CD4-positive, alpha-beta memory T cell (primary cell): ENCODE measurements at regions not wholly inside any gene's neighbourhood (a gene's known extent, or its start where the extent isn't known, plus 50 kb on each side); places are given as distances from the start of the nearest gene placed in this dataset.

Experiments used
- CTCF ChIA-PET: fragments of 350-600 bp; sonication (Branson Sonifier 250); formaldehyde crosslinking; loops from one replicate; lab custom pipeline; 2021; ENCODE audit warnings: inconsistent platforms; ENCODE audit not compliant: partially characterized antibody; lab: Charles Lee
- POLR2A ChIA-PET: fragments of 350-600 bp; sonication (Branson Sonifier 250); formaldehyde crosslinking; loops from one replicate; lab custom pipeline; 2021; ENCODE audit not compliant: partially characterized antibody; lab: Charles Lee
- DNase-seq, 5 donors: peaks; one replicate each; pipeline versions ENCODE4 v3.0.0 to v3.0.0-alpha.2; 2020 to 2022; ENCODE audit warnings: mixed read lengths in 1 of 5
- H3K27ac ChIP-seq: one replicate; pipeline ENCODE4 v1.7.0; 2013; ENCODE audit warnings: low read depth, low read length
- H3K27me3 ChIP-seq: 2 replicates; pipeline ENCODE4 v1.7.0; 2013; ENCODE audit warnings: mild to moderate bottlenecking, low read length, moderate library complexity; ENCODE audit not compliant: insufficient read depth
- H3K36me3 ChIP-seq: 2 replicates; pipeline ENCODE4 v1.7.0; 2013; ENCODE audit warnings: mild to moderate bottlenecking, low read length, moderate library complexity; ENCODE audit not compliant: insufficient read depth
- H3K4me1 ChIP-seq: 2 replicates; pipeline ENCODE4 v1.7.0; 2013; ENCODE audit warnings: mild to moderate bottlenecking, low read length, moderate library complexity; ENCODE audit not compliant: insufficient read depth
- H3K4me3 ChIP-seq, 2 donors: one replicate each; pipeline ENCODE4 v1.7.0; 2013; ENCODE audit warnings: low read length in 2 of 2, mild to moderate bottlenecking in 1 of 2
- H3K9me3 ChIP-seq, 2 donors: one replicate each; pipeline ENCODE4 v1.7.0; 2013; ENCODE audit warnings: low read length in 2 of 2, control low read depth in 1 of 2; ENCODE audit not compliant: control insufficient read depth in 1 of 2
- H3K27ac Mint-ChIP-seq, 7 donors: one replicate each; pipeline ENCODE4 v1.8.0; 2020 to 2021; ENCODE audit warnings: mixed read lengths in 7 of 7, mild to moderate bottlenecking in 6 of 7, inconsistent platforms in 3 of 7, moderate library complexity in 3 of 7
- H3K27me3 Mint-ChIP-seq, 2 donors: one replicate each; pipeline ENCODE4 v1.8.0; 2020 to 2021; ENCODE audit warnings: mixed read lengths in 2 of 2
- H3K36me3 Mint-ChIP-seq, 2 donors: one replicate each; pipeline ENCODE4 v1.8.0; 2020 to 2021; ENCODE audit warnings: mixed read lengths in 2 of 2, inconsistent platforms in 1 of 2, mild to moderate bottlenecking in 1 of 2
- H3K4me1 Mint-ChIP-seq, 4 donors: one replicate each; pipeline ENCODE4 v1.8.0; 2020 to 2021; ENCODE audit warnings: mixed read lengths in 4 of 4, mild to moderate bottlenecking in 1 of 4
- H3K4me3 Mint-ChIP-seq, 8 donors: one replicate each; pipeline ENCODE4 v1.8.0; 2020 to 2021; ENCODE audit warnings: mixed read lengths in 8 of 8, mild to moderate bottlenecking in 7 of 8, moderate library complexity in 6 of 8, inconsistent platforms in 3 of 8
- H3K9me3 Mint-ChIP-seq, 8 donors: one replicate each; pipeline ENCODE4 v1.8.0; 2020 to 2021; ENCODE audit warnings: mixed read lengths in 8 of 8, mild to moderate bottlenecking in 5 of 8, inconsistent platforms in 3 of 8, moderate library complexity in 1 of 8
- intact Hi-C: fragments of 100-400 bp; cut with micrococcal nuclease; formaldehyde crosslinking; loops from one replicate; pipeline ENCODE4 v1.15.1; 2023

DNA sequence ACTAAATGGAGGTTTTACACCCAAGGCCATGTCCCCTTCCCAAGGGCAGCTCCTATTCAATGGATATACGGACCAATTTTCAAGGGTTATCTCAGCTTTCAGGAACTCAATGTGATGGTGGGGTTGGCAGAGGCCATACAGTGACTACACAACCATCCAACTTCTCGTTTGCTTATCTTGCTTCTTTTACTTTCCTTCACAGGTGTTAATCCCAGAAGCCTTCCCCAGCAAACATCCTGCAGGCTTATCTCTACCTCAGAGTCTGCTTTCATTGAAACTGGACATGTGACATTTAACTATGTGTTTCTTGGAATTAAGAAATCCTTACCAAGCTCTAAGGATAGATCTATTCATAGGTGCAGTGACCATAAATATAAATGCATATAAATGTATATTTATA, 443.8 kb upstream of the CDH20 start:
- Histone ChIP-seq H3K4me1 (no peaks in the 10 kb centered on the region), H3K4me3 (no peak overlapping the region), H3K36me3 (no peaks in the 10 kb centered on the region), H3K27me3 (no peaks in the 10 kb centered on the region), H3K27ac (no peak overlapping the region), H3K9me3 (no peaks in the 10 kb centered on the region)
- H3K4me1 Mint-ChIP-seq, result no peaks in the 10 kb centered on the region
- peaks cover 0 to 10% (median 0%) of the 10 kb centered on the region in 8 donors for H3K9me3 Mint-ChIP-seq
- CTCF ChIA-PET, result interaction anchor here (0.8 kb wide), 1 partner anchor 13 kb away, joined by 3 read pairs; no protein-coding TSS in a partner anchor
- H3K27me3 Mint-ChIP-seq, result no peaks in the 10 kb centered on the region
- POLR2A ChIA-PET, result no interaction called here
- no peaks in the 10 kb centered on the region for H3K36me3 Mint-ChIP-seq
- no peak for DNase-seq
- intact Hi-C loops, result no loop called here
- H3K4me3 Mint-ChIP-seq, result no peak overlapping the region
- no peak overlapping the region for H3K27ac Mint-ChIP-seq

DNA sequence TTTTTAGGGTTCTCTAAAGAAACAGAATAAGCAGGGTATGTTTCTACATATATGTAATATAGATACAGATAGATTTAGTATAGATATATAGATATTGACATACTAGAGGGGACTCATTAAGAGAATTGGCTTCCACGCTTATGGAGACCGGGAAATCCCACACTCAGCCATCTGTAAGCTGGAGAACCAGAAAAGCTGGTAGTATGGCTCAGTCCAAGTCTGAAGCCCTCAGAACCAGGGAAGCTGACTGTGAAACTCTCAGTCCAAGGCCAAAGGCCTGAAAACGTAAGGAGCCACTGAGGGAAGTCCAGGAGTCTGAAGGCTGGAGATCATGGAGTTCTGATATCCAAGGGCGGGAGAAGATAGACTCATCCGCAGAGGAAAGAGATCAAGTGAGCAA, 441.3 kb upstream of the CDH20 start:
- H3K27me3 ChIP-seq, result no peaks in the 10 kb centered on the region
- ChIA-PET POLR2A (no interaction called here), CTCF (no interaction called here)
- DNase-seq, result no peak
- H3K4me1 ChIP-seq, result no peaks in the 10 kb centered on the region
- H3K9me3 Mint-ChIP-seq, result peaks cover 0 to 12% (median 0%) of the 10 kb centered on the region in 8 donors
- H3K9me3 ChIP-seq, result no peaks in the 10 kb centered on the region
- no peaks in the 10 kb centered on the region for H3K27me3 Mint-ChIP-seq
- H3K27ac ChIP-seq, result no peak overlapping the region
- intact Hi-C loops, result no loop called here
- H3K4me3 Mint-ChIP-seq, result no peak overlapping the region
- H3K4me3 ChIP-seq, result no peak overlapping the region
- no peak overlapping the region for H3K27ac Mint-ChIP-seq
- no peaks in the 10 kb centered on the region for H3K4me1 Mint-ChIP-seq
- no peaks in the 10 kb centered on the region for H3K36me3 Mint-ChIP-seq
- H3K36me3 ChIP-seq, result no peaks in the 10 kb centered on the region

DNA sequence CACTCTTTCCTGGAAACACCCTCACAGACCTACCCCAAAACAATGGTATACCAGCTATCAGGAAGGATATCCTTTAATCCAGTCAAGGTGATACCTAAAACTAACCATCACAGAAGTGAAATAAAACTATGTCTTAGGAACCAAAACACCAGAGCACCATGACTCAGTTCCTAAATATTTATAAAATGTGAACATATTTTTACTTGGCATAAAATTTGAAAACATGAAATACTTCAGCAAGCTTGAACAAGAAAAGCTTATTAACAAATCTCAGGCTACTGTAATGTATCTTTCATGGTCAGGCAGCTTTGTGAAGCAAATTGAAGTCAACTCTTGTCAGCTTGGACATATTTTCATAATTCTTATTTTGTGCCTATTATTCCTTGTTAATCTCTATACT, 440.8 kb upstream of the CDH20 start:
- H3K27me3 Mint-ChIP-seq, result no peaks in the 10 kb centered on the region
- CTCF ChIA-PET, result no interaction called here
- peaks cover 0 to 12% (median 0%) of the 10 kb centered on the region in 8 donors for H3K9me3 Mint-ChIP-seq
- no peaks in the 10 kb centered on the region for H3K9me3 ChIP-seq
- no peak for DNase-seq
- no peaks in the 10 kb centered on the region for H3K27me3 ChIP-seq
- intact Hi-C loops, result no loop called here
- H3K4me1 ChIP-seq, result no peaks in the 10 kb centered on the region
- no peaks in the 10 kb centered on the region for H3K36me3 ChIP-seq
- POLR2A ChIA-PET, result no interaction called here
- no peak overlapping the region for H3K4me3 Mint-ChIP-seq
- H3K4me1 Mint-ChIP-seq, result no peaks in the 10 kb centered on the region
- H3K36me3 Mint-ChIP-seq, result no peaks in the 10 kb centered on the region
- H3K27ac ChIP-seq, result no peak overlapping the region
- H3K4me3 ChIP-seq, result no peak overlapping the region
- no peak overlapping the region for H3K27ac Mint-ChIP-seq

DNA sequence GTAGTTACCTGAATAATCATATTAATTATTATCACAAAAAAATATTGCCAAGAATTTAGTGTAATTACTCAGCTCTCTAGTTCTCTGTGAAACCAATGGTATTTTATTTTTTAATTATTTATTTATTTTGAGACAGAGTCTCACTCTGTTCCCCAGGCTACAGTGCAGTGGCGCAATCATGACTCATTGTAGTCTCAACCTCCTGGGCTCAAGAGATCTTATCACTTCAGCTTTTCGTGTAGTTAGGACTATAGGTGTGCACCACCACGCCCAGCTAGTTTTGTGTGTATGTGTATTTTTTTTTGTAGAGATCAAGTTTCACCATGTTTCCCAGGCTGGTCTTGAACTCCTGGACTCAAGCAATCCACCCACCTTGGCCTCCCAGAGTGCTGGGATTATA, 440.4 kb upstream of the CDH20 start:
- H3K9me3 Mint-ChIP-seq, result peaks cover 0 to 12% (median 0%) of the 10 kb centered on the region in 8 donors
- ChIA-PET CTCF (no interaction called here), POLR2A (no interaction called here)
- H3K4me1 ChIP-seq, result no peaks in the 10 kb centered on the region
- H3K9me3 ChIP-seq, result no peaks in the 10 kb centered on the region
- H3K27me3 ChIP-seq, result no peaks in the 10 kb centered on the region
- no peak overlapping the region for H3K4me3 ChIP-seq
- H3K27me3 Mint-ChIP-seq, result no peaks in the 10 kb centered on the region
- DNase-seq, result no peak
- intact Hi-C loops, result no loop called here
- H3K36me3 ChIP-seq, result no peaks in the 10 kb centered on the region
- H3K27ac Mint-ChIP-seq, result no peak overlapping the region
- H3K4me1 Mint-ChIP-seq, result no peaks in the 10 kb centered on the region
- H3K4me3 Mint-ChIP-seq, result no peak overlapping the region
- H3K36me3 Mint-ChIP-seq, result no peaks in the 10 kb centered on the region
- no peak overlapping the region for H3K27ac ChIP-seq

DNA sequence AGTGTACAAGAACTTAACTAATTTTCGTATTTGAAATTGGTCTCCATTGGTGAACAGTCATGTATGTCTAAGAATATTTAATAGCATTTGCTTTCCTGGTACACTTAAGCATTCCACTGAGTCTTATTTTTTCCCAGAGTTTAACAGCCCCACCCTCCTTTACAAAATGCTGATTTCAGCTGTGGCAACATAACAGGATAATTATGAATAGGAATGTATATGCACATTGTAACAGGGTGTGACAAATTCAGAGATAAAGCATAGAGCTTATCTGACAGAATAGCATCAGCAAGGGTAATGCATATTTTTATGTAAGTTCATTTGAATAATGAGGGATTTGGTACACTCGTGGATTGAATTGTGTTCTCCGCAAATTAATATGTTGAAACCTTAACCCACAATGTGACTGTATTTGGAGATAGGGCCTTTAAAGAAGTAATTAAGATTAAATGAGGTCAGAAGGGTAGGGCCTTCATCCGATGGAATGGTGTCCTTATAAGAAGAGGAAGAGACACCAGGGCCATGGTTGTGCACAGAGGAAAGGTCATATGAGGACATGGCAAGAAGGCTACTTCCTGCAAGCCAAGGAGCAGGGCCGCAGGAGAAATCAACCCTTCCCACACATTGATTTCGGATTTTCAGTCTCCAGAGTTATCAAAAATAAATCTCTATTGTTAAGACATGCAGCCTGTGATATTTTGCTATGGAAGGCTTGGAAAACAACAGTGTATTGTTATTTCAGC, 439.7 kb upstream of the CDH20 start:
- H3K4me3 Mint-ChIP-seq, result no peak overlapping the region
- no peak for DNase-seq
- Histone ChIP-seq H3K9me3 (no peaks in the 10 kb centered on the region), H3K36me3 (no peaks in the 10 kb centered on the region), H3K4me3 (no peak overlapping the region), H3K27ac (no peak overlapping the region), H3K27me3 (no peaks in the 10 kb centered on the region), H3K4me1 (no peaks in the 10 kb centered on the region)
- ChIA-PET CTCF (no interaction called here), POLR2A (no interaction called here)
- H3K9me3 Mint-ChIP-seq, result peaks cover 0 to 8% (median under 1%) of the 10 kb centered on the region in 8 donors
- H3K36me3 Mint-ChIP-seq, result no peaks in the 10 kb centered on the region
- H3K4me1 Mint-ChIP-seq, result no peaks in the 10 kb centered on the region
- no peak overlapping the region for H3K27ac Mint-ChIP-seq
- intact Hi-C loops, result no loop called here
- no peaks in the 10 kb centered on the region for H3K27me3 Mint-ChIP-seq

DNA sequence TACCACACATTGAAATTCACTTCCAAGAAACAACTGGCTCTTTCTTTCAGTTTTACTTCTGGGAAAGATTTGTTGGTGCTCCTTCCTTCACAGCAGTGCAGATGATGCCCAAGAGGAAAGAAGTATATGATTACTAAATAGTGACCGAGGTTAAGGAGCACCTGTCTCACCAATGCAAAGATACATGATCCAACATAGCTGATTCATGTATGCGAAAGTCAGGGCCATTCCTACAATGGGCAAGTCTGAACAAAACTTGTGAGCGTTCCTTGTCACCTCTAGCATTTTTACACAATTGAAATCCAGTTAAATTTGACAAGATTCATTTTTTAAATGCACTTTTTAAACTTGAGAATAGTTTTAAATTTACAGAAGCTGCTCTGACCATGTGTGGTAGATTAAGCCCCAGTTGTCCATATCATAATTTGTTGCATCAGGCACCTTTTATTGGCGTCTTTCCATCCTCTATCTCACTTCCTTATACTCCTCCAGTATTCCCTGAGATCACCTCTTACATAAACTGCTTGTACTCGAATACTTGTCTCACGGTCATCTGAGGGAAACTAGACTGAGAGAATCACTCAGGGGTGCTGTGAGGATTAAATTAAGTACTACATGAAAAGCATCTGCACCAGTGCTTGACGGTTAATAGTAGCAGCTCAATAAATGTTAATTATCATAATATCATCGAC, 438.8 kb upstream of the CDH20 start:
- intact Hi-C loops, result no loop called here
- no peaks in the 10 kb centered on the region for H3K4me1 ChIP-seq
- Mint-ChIP-seq H3K27ac (no peak overlapping the region), H3K36me3 (no peaks in the 10 kb centered on the region), H3K4me1 (no peaks in the 10 kb centered on the region), H3K27me3 (no peaks in the 10 kb centered on the region), H3K9me3 (peaks cover 0 to 11% (median under 1%) of the 10 kb centered on the region in 8 donors), H3K4me3 (no peak overlapping the region)
- POLR2A ChIA-PET, result no interaction called here
- H3K9me3 ChIP-seq, result no peaks in the 10 kb centered on the region
- no peak for DNase-seq
- H3K27ac ChIP-seq, result no peak overlapping the region
- H3K4me3 ChIP-seq, result no peak overlapping the region
- no peaks in the 10 kb centered on the region for H3K36me3 ChIP-seq
- CTCF ChIA-PET, result no interaction called here
- H3K27me3 ChIP-seq, result no peaks in the 10 kb centered on the region

DNA sequence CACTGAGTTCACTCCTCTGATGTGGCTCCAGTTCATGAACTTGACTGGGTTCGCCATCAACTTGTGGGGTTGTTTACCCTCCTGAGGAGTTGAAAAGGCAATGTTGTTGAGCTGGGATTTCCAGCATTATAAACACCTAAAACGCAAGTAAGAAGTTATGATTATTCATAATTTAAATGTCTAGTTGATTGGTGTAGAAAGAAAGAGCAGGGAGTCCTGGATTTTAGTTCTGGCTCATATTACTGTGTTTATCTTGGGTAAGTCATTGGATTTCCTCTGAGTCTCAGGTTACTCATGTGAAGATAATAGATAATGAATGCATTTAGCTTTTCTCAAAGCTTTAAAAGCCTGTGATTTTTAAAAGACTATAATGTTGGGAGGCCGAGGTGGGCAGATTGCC, 438.0 kb upstream of the CDH20 start:
- Mint-ChIP-seq H3K27ac (no peak overlapping the region), H3K36me3 (no peaks in the 10 kb centered on the region), H3K9me3 (peaks cover 0 to 11% (median under 1%) of the 10 kb centered on the region in 8 donors), H3K4me3 (no peak overlapping the region), H3K4me1 (no peaks in the 10 kb centered on the region), H3K27me3 (no peaks in the 10 kb centered on the region)
- no peak overlapping the region for H3K4me3 ChIP-seq
- POLR2A ChIA-PET, result no interaction called here
- no peaks in the 10 kb centered on the region for H3K27me3 ChIP-seq
- no peak overlapping the region for H3K27ac ChIP-seq
- no peaks in the 10 kb centered on the region for H3K36me3 ChIP-seq
- intact Hi-C loops, result no loop called here
- H3K9me3 ChIP-seq, result no peaks in the 10 kb centered on the region
- CTCF ChIA-PET, result no interaction called here
- no peak for DNase-seq
- no peaks in the 10 kb centered on the region for H3K4me1 ChIP-seq
